AG04449 (cell line): ENCODE measurements at regions not wholly inside any gene's neighbourhood (a gene's known extent, or its start where the extent isn't known, plus 50 kb on each side); places are given as distances from the start of the nearest gene placed in this dataset.

Experiments used
- CTCF ChIA-PET: fragments of 350-600 bp; formaldehyde crosslinking; extraction: SDS; loops from one replicate; lab custom pipeline; 2021; ENCODE audit warnings: antibody characterized with exemption; lab: Yijun Ruan, JAX
- POLR2A ChIA-PET: fragments of 400-600, 350-600 bp; formaldehyde crosslinking; extraction: SDS; loops from one replicate; lab custom pipeline; 2020; ENCODE audit warnings: antibody characterized with exemption, inconsistent platforms; lab: Yijun Ruan, JAX
- DNase-seq: peaks from one replicate; pipeline ENCODE4 v3.0.0-alpha.2; 2010; ENCODE audit warnings: low read depth, low spot score
- H3K4me3 ChIP-seq: 2 replicates; pipeline ENCODE4 v1.5.1; 2011; ENCODE audit warnings: low read depth, mild to moderate bottlenecking, control low read depth, low read length
- TF ChIP-seq, protein P1 (sequence below): IDR thresholded peaks from one replicate; pipeline ENCODE4 v1.5.1; 2011; ENCODE audit warnings: mild to moderate bottlenecking, moderate library complexity, low read length, control low read depth, inconsistent platforms; ENCODE audit not compliant: insufficient read depth; ENCODE audit errors: missing control alignments

DNA sequence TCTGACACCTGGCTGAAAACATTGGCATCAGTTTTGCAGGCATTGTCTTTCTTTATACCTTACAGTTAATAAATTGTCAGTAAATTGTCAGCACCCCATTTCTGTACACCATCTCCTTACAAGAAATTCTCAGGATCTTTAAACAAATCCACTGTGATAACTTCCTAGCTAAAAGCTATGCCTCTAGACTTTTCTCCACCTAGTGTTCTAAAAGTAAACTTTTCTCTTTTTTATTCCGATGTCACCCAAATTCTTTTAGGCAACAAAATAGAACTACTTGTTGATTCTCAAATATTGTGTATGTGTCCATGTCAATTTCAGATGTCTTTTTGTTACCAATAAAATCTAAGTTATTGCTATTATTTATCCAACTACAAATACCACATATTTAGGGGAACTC lies 617.4 kb upstream of the NRXN1 start:
- POLR2A ChIA-PET, result no interaction called here
- TF ChIP-seq, protein P1, sequence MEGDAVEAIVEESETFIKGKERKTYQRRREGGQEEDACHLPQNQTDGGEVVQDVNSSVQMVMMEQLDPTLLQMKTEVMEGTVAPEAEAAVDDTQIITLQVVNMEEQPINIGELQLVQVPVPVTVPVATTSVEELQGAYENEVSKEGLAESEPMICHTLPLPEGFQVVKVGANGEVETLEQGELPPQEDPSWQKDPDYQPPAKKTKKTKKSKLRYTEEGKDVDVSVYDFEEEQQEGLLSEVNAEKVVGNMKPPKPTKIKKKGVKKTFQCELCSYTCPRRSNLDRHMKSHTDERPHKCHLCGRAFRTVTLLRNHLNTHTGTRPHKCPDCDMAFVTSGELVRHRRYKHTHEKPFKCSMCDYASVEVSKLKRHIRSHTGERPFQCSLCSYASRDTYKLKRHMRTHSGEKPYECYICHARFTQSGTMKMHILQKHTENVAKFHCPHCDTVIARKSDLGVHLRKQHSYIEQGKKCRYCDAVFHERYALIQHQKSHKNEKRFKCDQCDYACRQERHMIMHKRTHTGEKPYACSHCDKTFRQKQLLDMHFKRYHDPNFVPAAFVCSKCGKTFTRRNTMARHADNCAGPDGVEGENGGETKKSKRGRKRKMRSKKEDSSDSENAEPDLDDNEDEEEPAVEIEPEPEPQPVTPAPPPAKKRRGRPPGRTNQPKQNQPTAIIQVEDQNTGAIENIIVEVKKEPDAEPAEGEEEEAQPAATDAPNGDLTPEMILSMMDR, result no peak
- no peak overlapping the region for H3K4me3 ChIP-seq
- no peak for DNase-seq
- CTCF ChIA-PET, result no interaction called here

DNA sequence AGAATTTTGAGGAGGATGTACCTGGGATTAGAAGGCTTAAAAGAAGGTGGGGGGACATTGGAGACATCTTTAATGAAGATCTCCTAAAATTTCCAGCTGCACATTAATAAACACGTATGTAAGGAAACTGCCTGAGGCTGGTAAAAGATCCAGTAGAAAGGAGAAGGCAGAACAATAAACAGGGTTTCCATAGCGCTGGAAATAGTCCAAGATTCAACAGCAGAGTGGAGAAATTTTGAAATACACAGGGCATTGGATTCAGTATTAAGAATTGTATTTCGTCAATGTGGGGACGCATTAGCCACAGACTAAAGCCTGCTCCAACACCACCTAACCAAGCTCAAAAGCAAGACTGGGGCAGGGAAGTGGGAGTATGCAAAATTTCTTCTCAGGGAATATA lies 606.9 kb upstream of the NRXN1 start:
- TF ChIP-seq, protein P1, result no peak
- DNase-seq, result no peak
- POLR2A ChIA-PET, result no interaction called here
- CTCF ChIA-PET, result no interaction called here
- H3K4me3 ChIP-seq, result no peak overlapping the region

DNA sequence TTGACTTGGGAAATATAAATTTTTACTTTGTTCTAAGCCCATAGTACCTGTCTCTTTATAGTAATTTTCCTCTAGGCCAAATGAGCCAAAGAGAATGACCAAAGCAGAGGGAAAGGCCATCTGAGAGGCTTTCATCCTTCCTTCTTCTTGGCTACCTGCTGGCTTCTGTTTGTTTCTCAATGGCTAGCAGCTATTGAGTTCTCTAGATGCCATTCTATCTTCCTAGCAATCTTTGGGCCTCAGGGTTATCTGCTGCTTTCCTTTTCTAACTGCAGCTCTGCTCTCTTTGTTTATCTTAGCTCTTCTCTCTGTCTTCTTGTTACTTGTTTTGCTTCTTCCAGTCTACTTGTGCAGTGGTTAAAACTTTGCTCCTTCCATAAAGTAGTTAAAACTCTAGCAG lies 601.1 kb upstream of the NRXN1 start:
- ChIA-PET CTCF (no interaction called here), POLR2A (no interaction called here)
- no peak overlapping the region for H3K4me3 ChIP-seq
- TF ChIP-seq, protein P1, result no peak
- DNase-seq, result no peak

DNA sequence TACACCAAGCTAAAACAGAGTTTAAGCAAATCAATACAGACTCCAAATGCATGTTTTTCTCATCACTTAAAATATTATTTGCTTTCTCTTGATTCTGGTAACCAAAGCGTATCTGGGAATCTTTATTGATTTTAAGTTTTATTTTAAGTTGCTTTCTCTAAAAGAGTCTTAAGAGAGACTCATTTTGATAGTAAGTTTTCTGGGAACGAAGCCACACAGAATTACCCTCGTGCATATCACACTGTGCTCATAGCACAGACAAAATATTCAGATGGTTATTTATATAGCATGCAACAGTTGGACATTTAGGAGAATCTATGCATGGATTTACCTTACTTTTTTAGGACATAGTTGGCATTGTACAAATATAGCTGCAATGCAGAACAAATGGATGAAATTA lies 597.5 kb upstream of the NRXN1 start:
- POLR2A ChIA-PET, result no interaction called here
- no peak overlapping the region for H3K4me3 ChIP-seq
- no peak for DNase-seq
- TF ChIP-seq, protein P1, result no peak
- CTCF ChIA-PET, result no interaction called here

DNA sequence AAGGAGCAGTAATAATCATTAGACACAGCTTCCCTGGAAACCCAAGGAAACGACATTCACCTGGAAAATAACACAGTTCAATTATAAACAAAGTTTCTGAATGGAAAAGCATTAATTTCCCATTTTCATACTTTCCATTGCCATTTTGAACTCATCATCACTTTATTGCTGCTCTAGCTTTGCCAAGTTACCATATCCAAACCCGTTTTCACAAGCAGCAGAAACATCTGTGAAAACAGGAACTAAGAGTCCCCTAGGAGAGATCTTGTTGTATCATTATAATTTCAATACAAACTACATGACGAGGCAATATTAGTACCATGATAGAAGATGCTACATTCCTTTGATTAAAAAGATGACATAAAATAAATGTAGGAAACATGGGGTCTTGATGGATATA lies 597.0 kb upstream of the NRXN1 start:
- ChIA-PET POLR2A (no interaction called here), CTCF (no interaction called here)
- TF ChIP-seq, protein P1, result no peak
- no peak overlapping the region for H3K4me3 ChIP-seq
- DNase-seq, result no peak

DNA sequence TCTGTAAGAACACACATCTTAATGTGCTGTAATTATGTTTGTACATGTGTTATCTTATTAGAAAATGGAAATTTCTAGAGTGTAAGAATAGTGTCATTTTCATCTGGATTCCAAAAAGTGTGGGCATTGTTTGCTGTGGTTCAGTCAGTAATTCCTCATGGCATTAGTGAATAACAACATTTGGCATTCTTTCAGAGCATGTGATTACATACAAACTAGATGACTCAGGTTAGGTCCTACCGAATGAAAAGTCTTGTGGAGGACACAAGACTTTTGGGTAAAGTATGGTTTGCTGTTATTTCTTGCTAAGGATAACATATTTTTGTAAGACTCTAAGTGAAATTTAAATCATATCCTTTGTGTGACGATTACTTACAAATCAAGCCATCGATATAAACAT lies 593.1 kb upstream of the NRXN1 start:
- ChIA-PET CTCF (no interaction called here), POLR2A (no interaction called here)
- no peak for DNase-seq
- no peak overlapping the region for H3K4me3 ChIP-seq
- TF ChIP-seq, protein P1, result no peak
